HEK293 (cell line): ENCODE measurements at regions not wholly inside any gene's neighbourhood (a gene's known extent, or its start where the extent isn't known, plus 50 kb on each side); places are given as distances from the start of the nearest gene placed in this dataset.

ENCODE experiments used
- CTCF ChIA-PET: fragments of 350-600 bp; formaldehyde crosslinking; extraction: SDS; loops from one replicate; lab custom pipeline; 2021; ENCODE audit warnings: antibody characterized with exemption; lab: Yijun Ruan, JAX
- POLR2A ChIA-PET: fragments of 300-600 bp; formaldehyde crosslinking; extraction: SDS; loops from one replicate; lab custom pipeline; 2020; ENCODE audit warnings: antibody characterized with exemption, inconsistent platforms; lab: Yijun Ruan, JAX
- H3K27ac ChIP-seq: fragments of 200-500 bp; sonication (Bioruptor generic); 2 replicates; pipeline ENCODE4 v1.5.1; 2014; ENCODE audit warnings: low read depth, low read length, control low read depth, inconsistent platforms; ENCODE audit errors: extremely low read depth
- H3K36me3 ChIP-seq, 2 experiments: fragments of 200-500 bp in 1 of 2; sonication (Bioruptor generic) in 1 of 2; 1 replicate in 1 of 2; 2 replicates in 1 of 2; pipeline ENCODE4 v1.5.1; 2014 to 2017; ENCODE audit warnings: inconsistent platforms in 2 of 2, low read length in 2 of 2; ENCODE audit not compliant: control insufficient read depth in 2 of 2, insufficient read depth in 1 of 2
- H3K4me1 ChIP-seq: fragments of 200-500 bp; sonication (Bioruptor generic); 2 replicates; pipeline ENCODE4 v1.5.1; 2014; ENCODE audit warnings: mild to moderate bottlenecking, low read length, inconsistent platforms; ENCODE audit not compliant: control insufficient read depth, insufficient read depth
- H3K4me3 ChIP-seq: 2 replicates; pipeline ENCODE4 v1.5.1; 2011; ENCODE audit warnings: low read depth, mild to moderate bottlenecking, control low read depth, low read length, moderate library complexity
- H3K9me3 ChIP-seq: fragments of 200-500 bp; sonication (Bioruptor generic); 2 replicates; pipeline ENCODE4 v1.5.1; 2014; ENCODE audit warnings: low read depth, low read length, inconsistent platforms; ENCODE audit not compliant: control insufficient read depth, insufficient read depth
- BCL11B ChIP-seq: fragments of 450-650 bp; formaldehyde crosslinking; IDR thresholded peaks from 2 replicates; pipeline ENCODE4 v1.5.1; 2016; ENCODE audit warnings: low read depth, missing biosample characterization, missing genetic modification characterization
- GLIS1 ChIP-seq: fragments of 450-650 bp; formaldehyde crosslinking; IDR thresholded peaks from 2 replicates; pipeline ENCODE4 v1.5.1; 2016; ENCODE audit warnings: missing biosample characterization, missing genetic modification characterization
- HOXC10 ChIP-seq: sonication (generic); formaldehyde crosslinking; IDR thresholded peaks from 2 replicates; pipeline ENCODE4 v1.8.1; 2023; ENCODE audit warnings: mild to moderate bottlenecking, missing genetic modification reagents
- KLF7 ChIP-seq: fragments of 450-650 bp; formaldehyde crosslinking; IDR thresholded peaks from 2 replicates; pipeline ENCODE4 v1.5.1; 2016; ENCODE audit warnings: missing biosample characterization, missing genetic modification characterization, borderline replicate concordance
- MEIS1 ChIP-seq: sonication (generic); formaldehyde crosslinking; IDR thresholded peaks from 2 replicates; pipeline ENCODE4 v1.8.1; 2022; ENCODE audit warnings: missing genetic modification reagents, mild to moderate bottlenecking, borderline replicate concordance
- OVOL3 ChIP-seq: fragments of 450-650 bp; formaldehyde crosslinking; IDR thresholded peaks from 2 replicates; pipeline ENCODE4 v1.5.1; 2016; ENCODE audit warnings: missing biosample characterization, missing genetic modification characterization
- PRDM1 ChIP-seq: fragments of 450-650 bp; formaldehyde crosslinking; IDR thresholded peaks from 2 replicates; pipeline ENCODE4; 2016; ENCODE audit warnings: missing biosample characterization, missing genetic modification characterization
- ZBTB10 ChIP-seq: fragments of 450-650 bp; formaldehyde crosslinking; IDR thresholded peaks from 2 replicates; pipeline ENCODE4 v1.5.1; 2016; ENCODE audit warnings: missing biosample characterization, missing genetic modification characterization
- ZFP69B ChIP-seq: fragments of 450-650 bp; formaldehyde crosslinking; IDR thresholded peaks from 2 replicates; pipeline ENCODE4 v1.5.1; 2016; ENCODE audit warnings: missing biosample characterization, missing genetic modification characterization
- ZIC2 ChIP-seq: fragments of 450-650 bp; formaldehyde crosslinking; IDR thresholded peaks from 2 replicates; pipeline ENCODE4 v1.5.1; 2016; ENCODE audit warnings: missing biosample characterization, missing genetic modification characterization
- ZNF214 ChIP-seq: fragments of 450-650 bp; formaldehyde crosslinking; IDR thresholded peaks from 2 replicates; pipeline ENCODE4 v1.5.1; 2017; ENCODE audit warnings: missing biosample characterization, mild to moderate bottlenecking, missing genetic modification characterization, borderline replicate concordance
- ZNF223 ChIP-seq: fragments of 450-650 bp; formaldehyde crosslinking; IDR thresholded peaks from 2 replicates; pipeline ENCODE4 v1.5.1; 2016; ENCODE audit warnings: missing biosample characterization, missing genetic modification characterization
- ZNF426 ChIP-seq: fragments of 450-650 bp; formaldehyde crosslinking; IDR thresholded peaks from 2 replicates; pipeline ENCODE4 v1.5.1; 2017; ENCODE audit warnings: missing biosample characterization, missing genetic modification characterization, mild to moderate bottlenecking, inconsistent platforms, moderate library complexity
- ZNF449 ChIP-seq: fragments of 450-650 bp; formaldehyde crosslinking; IDR thresholded peaks from 2 replicates; pipeline ENCODE4 v1.5.1; 2017; ENCODE audit warnings: missing biosample characterization, mild to moderate bottlenecking, missing genetic modification characterization, moderate library complexity
- ZNF596 ChIP-seq: fragments of 450-650 bp; IDR thresholded peaks from 2 replicates; pipeline ENCODE4 v1.5.0; 2018; ENCODE audit warnings: missing biosample characterization, mild to moderate bottlenecking, missing genetic modification characterization, moderate library complexity
- ZNF626 ChIP-seq: fragments of 450-650 bp; sonication (Bioruptor Pico); formaldehyde crosslinking; IDR thresholded peaks from 2 replicates; pipeline ENCODE4 v1.5.1; 2018; ENCODE audit warnings: missing biosample characterization, missing genetic modification characterization, inconsistent platforms
- ZNF658 ChIP-seq: fragments of 450-650 bp; formaldehyde crosslinking; IDR thresholded peaks from 2 replicates; pipeline ENCODE4; 2016; ENCODE audit warnings: missing biosample characterization, missing genetic modification characterization
- ZNF830 ChIP-seq: fragments of 450-650 bp; IDR thresholded peaks from 2 replicates; pipeline ENCODE4 v1.5.0; 2018; ENCODE audit warnings: missing biosample characterization, missing genetic modification characterization, low read depth, mild to moderate bottlenecking, moderate library complexity
- ZNF843 ChIP-seq: fragments of 450-650 bp; formaldehyde crosslinking; IDR thresholded peaks from 2 replicates; pipeline ENCODE4 v1.5.1; 2016; ENCODE audit warnings: missing biosample characterization, missing genetic modification characterization

GRCh38 chr1:22254756-22255155 lies 111.9 kb upstream of the WNT4 start:
- H3K4me3 ChIP-seq, result no peak overlapping the region
- no peaks in the 10 kb centered on the region for H3K4me1 ChIP-seq
- TF ChIP-seq ZNF626 (tag by site-specific recombination), result no peak
- no peak for TF ChIP-seq ZNF223 (tag by site-specific recombination)
- TF ChIP-seq ZFP69B (tag by site-specific recombination), result peak; percentile 31; the same call in 1 of the 2 replicates
- no peak for TF ChIP-seq OVOL3
- no peaks in the 10 kb centered on the region for H3K9me3 ChIP-seq
- no peak overlapping the region for H3K27ac ChIP-seq
- POLR2A ChIA-PET, result no interaction called here
- no peaks in the 10 kb centered on the region for H3K36me3 ChIP-seq
- CTCF ChIA-PET, result interaction anchor here (0.7 kb wide), 2 partner anchors 13 to 162 kb away, joined by 3 read pairs; no protein-coding TSS in a partner anchor

GRCh38 chr1:22255341-22256212 lies 112.7 kb upstream of the WNT4 start:
- CTCF ChIA-PET, result interaction anchor here (0.8 kb wide), 1 partner anchor 20 kb away, joined by 3 read pairs; no protein-coding TSS in a partner anchor
- no peaks in the 10 kb centered on the region for H3K4me1 ChIP-seq
- H3K27ac ChIP-seq, result no peak overlapping the region
- H3K9me3 ChIP-seq, result no peaks in the 10 kb centered on the region
- H3K4me3 ChIP-seq, result no peak overlapping the region
- no peak for TF ChIP-seq ZNF658
- TF ChIP-seq PRDM1 (tag by site-specific recombination), result no peak
- no peak for TF ChIP-seq ZNF214 (tag by site-specific recombination)
- TF ChIP-seq KLF7 (tag by site-specific recombination), result no peak
- TF ChIP-seq ZNF596 (tag by site-specific recombination), result no peak
- no peak for TF ChIP-seq ZNF449
- no peak for TF ChIP-seq HOXC10 (CRISPR knock-in tag)
- no peak for TF ChIP-seq ZNF830 (tag by site-specific recombination)
- no peak for TF ChIP-seq MEIS1
- no peak for TF ChIP-seq ZBTB10 (tag by site-specific recombination)
- no peak for TF ChIP-seq BCL11B (tag by site-specific recombination)
- TF ChIP-seq ZNF843 (tag by site-specific recombination), result no peak
- POLR2A ChIA-PET, result no interaction called here
- H3K36me3 ChIP-seq, result no peaks in the 10 kb centered on the region

- Histone ChIP-seq H3K27ac (no peak overlapping the region), H3K36me3 (no peaks in the 10 kb centered on the region), H3K4me1 (no peaks in the 10 kb centered on the region), H3K4me3 (no peak overlapping the region), H3K9me3 (no peaks in the 10 kb centered on the region)
- TF ChIP-seq ZNF426 (tag by site-specific recombination) (no peak), GLIS1 (tag by site-specific recombination) (peak; percentile 71), ZIC2 (tag by site-specific recombination) (peak; percentile 76)
- CTCF ChIA-PET, result interaction anchor here (0.7 kb wide), 1 partner anchor 13 kb away, joined by 4 read pairs; no protein-coding TSS in a partner anchor
- POLR2A ChIA-PET, result no interaction called here
Measured at GRCh38 chr1:22256213-22256512, 113.3 kb upstream of the WNT4 start.
